K562 (cell line): ENCODE measurements at regions not wholly inside any gene's neighbourhood (a gene's known extent, or its start where the extent isn't known, plus 50 kb on each side); places are given as distances from the start of the nearest gene placed in this dataset.

Experiments used
- ATAC-seq: fragments of 200-7000 bp; cut with Tn5 transposase; 3 replicates; pipeline ENCODE4 v1.9.1; 2020; ENCODE audit warnings: moderate library complexity
- BruUV-seq: library from RNA; stranded (reverse); fragments of 400-500 nt; replicated peaks from 2 replicates; lab custom pipeline; 2021; lab: Mats Ljungman, UMichigan
- CTCF ChIA-PET: fragments of 300-600 bp; formaldehyde crosslinking; extraction: SDS; loops from one replicate; lab custom pipeline; 2021; ENCODE audit warnings: low intra/inter-chr PET ratio; lab: Yijun Ruan, JAX
- POLR2A ChIA-PET: fragments of 300-600, 350-650 bp; sonication (Branson Sonifier 250); formaldehyde crosslinking; extraction: SDS; loops from one replicate; lab custom pipeline; 2021; ENCODE audit warnings: antibody characterized with exemption, inconsistent platforms; lab: Yijun Ruan, JAX
- DNase-seq, 4 experiments: peaks; one replicate each; pipeline versions ENCODE4 v3.0.0 to v3.0.0-alpha.2; 2011 to 2018; ENCODE audit warnings: low spot score in 3 of 4, mixed read lengths in 3 of 4; ENCODE audit errors: extremely low read depth in 1 of 4
- FAIRE-seq: peaks from 2 replicates; lab custom pipeline; 2011; peaks lifted over from hg19 to GRCh38; lab: Jason Lieb, UNC
- H2AFZ ChIP-seq: 2 replicates; pipeline ENCODE4 v1.6.0; 2011; ENCODE audit warnings: low read depth, low read length, control low read depth, inconsistent platforms
- H3K27ac ChIP-seq: fragments of 200-600 bp; 3 replicates; pipeline ENCODE4 v1.8.0; 2011; ENCODE audit warnings: low read depth, mild to moderate bottlenecking, control low read depth, inconsistent platforms, low read length, moderate library complexity, mixed read lengths; ENCODE audit errors: extremely low read depth
- H3K27me3 ChIP-seq, 2 experiments: fragments of 300-600 bp in 1 of 2; 2 replicates in 1 of 2; 3 replicates in 1 of 2; pipeline versions ENCODE4 v1.6.0 to v1.8.0; 2011; ENCODE audit warnings: inconsistent platforms in 2 of 2, low read length in 2 of 2, mild to moderate bottlenecking in 1 of 2, mixed read lengths in 1 of 2, moderate library complexity in 1 of 2; ENCODE audit not compliant: control insufficient read depth in 2 of 2, insufficient read depth in 2 of 2
- H3K36me3 ChIP-seq: fragments of 300-600 bp; 3 replicates; pipeline ENCODE4 v1.8.0; 2011; ENCODE audit warnings: mild to moderate bottlenecking, low read length, inconsistent platforms; ENCODE audit not compliant: control insufficient read depth, insufficient read depth
- H3K4me1 ChIP-seq, 2 experiments: fragments of 200-600 bp in 1 of 2; replicated peaks in 1 of 2; 2 replicates in 1 of 2; 3 replicates in 1 of 2; pipeline versions ENCODE4 v1.5.1 to v1.8.0; 2011; ENCODE audit warnings: inconsistent platforms in 2 of 2, low read length in 2 of 2, mild to moderate bottlenecking in 1 of 2, mixed read lengths in 1 of 2, moderate library complexity in 1 of 2; ENCODE audit not compliant: control insufficient read depth in 2 of 2, insufficient read depth in 2 of 2
- H3K4me2 ChIP-seq: 2 replicates; pipeline ENCODE4 v1.6.1; 2011; ENCODE audit warnings: low read length, control low read depth, inconsistent platforms, mixed read lengths; ENCODE audit not compliant: insufficient read depth
- H3K4me3 ChIP-seq: fragments of 200-600 bp; sonication (generic), shearing (Covaris generic); 2 replicates; pipeline ENCODE4 v1.5.1; 2016; ENCODE audit warnings: control low read depth, inconsistent platforms
- H3K79me2 ChIP-seq: fragments of 200-600 bp; 3 replicates; pipeline ENCODE4 v1.8.0; 2011; ENCODE audit warnings: low read length, inconsistent platforms; ENCODE audit not compliant: control insufficient read depth, insufficient read depth
- H3K9ac ChIP-seq, 2 experiments: 2 replicates each; pipeline versions ENCODE4 v1.6.0 to v1.6.1; 2011; ENCODE audit warnings: low read depth in 2 of 2, low read length in 2 of 2, control low read depth in 1 of 2, inconsistent platforms in 1 of 2, mild to moderate bottlenecking in 1 of 2, mixed read lengths in 1 of 2; ENCODE audit not compliant: insufficient read depth in 1 of 2
- H3K9me1 ChIP-seq: one replicate; pipeline ENCODE4 v1.6.0; 2011; ENCODE audit warnings: inconsistent platforms, mild to moderate bottlenecking, low read length, moderate library complexity; ENCODE audit not compliant: control insufficient read depth, insufficient read depth
- H3K9me3 ChIP-seq: replicated peaks from 2 replicates; pipeline ENCODE4 v1.5.1; 2011; ENCODE audit warnings: low read depth, low read length, inconsistent platforms; ENCODE audit not compliant: control insufficient read depth, insufficient read depth
- H4K20me1 ChIP-seq: replicated peaks from 2 replicates; pipeline ENCODE4 v1.6.1; 2011; ENCODE audit warnings: low read length, inconsistent platforms, mixed read lengths; ENCODE audit not compliant: control insufficient read depth, insufficient read depth
- CC2D1A ChIP-seq: fragments of 450-650 bp; IDR thresholded peaks from 2 replicates; pipeline ENCODE4 v1.6.1; 2017; ENCODE audit warnings: mild to moderate bottlenecking
- CEBPB ChIP-seq: fragments of 450-650 bp; IDR thresholded peaks from 2 replicates; pipeline ENCODE4 v1.6.1; 2016; ENCODE audit warnings: missing genetic modification characterization, missing compliant biosample characterization
- CTBP1 ChIP-seq: fragments of 450-650 bp; IDR thresholded peaks from 2 replicates; pipeline ENCODE4 v1.6.1; 2016; ENCODE audit warnings: borderline replicate concordance
- CTCFL ChIP-seq: IDR thresholded peaks from 2 replicates; pipeline ENCODE4 v1.6.1; 2011; ENCODE audit warnings: borderline replicate concordance, low read depth, mild to moderate bottlenecking, moderate library complexity, low read length; ENCODE audit not compliant: insufficient read depth, poor library complexity, severe bottlenecking
- EGR1 ChIP-seq: fragments of 450-650 bp; conservative IDR thresholded peaks from 2 replicates; pipeline ENCODE4 v1.6.1; 2017; ENCODE audit warnings: mild to moderate bottlenecking
- ELF1 ChIP-seq: fragments of 200-800 bp; sonication (Bioruptor generic); IDR thresholded peaks from 2 replicates; pipeline ENCODE4 v1.6.1; 2016; ENCODE audit warnings: missing genetic modification characterization, missing compliant biosample characterization
- EP300 ChIP-seq: IDR thresholded peaks from 2 replicates; pipeline ENCODE4 v1.6.1; 2012; ENCODE audit warnings: low read length, improper control_type of control experiment
- MBD2 ChIP-seq: sonication (generic); IDR thresholded peaks from 2 replicates; pipeline ENCODE4 v1.6.1; 2016; ENCODE audit warnings: low read depth, borderline replicate concordance
- POLR2B ChIP-seq: fragments of 450-650 bp; IDR thresholded peaks from 2 replicates; pipeline ENCODE4 v1.6.1; 2018; ENCODE audit warnings: low read depth; ENCODE audit not compliant: partially characterized antibody
- POLR2G ChIP-seq: fragments of 200-400 bp; formaldehyde crosslinking; IDR thresholded peaks from 2 replicates; pipeline ENCODE4 v1.6.1; 2017; ENCODE audit warnings: low read depth, mild to moderate bottlenecking, antibody characterized with exemption, low read length, moderate library complexity
- SUPT5H ChIP-seq: fragments of 450-650 bp; IDR thresholded peaks from 2 replicates; pipeline ENCODE4 v1.6.1; 2016
- TAL1 ChIP-seq: fragments of 450-650 bp; IDR thresholded peaks from 2 replicates; pipeline ENCODE4 v1.6.1; 2016; ENCODE audit warnings: mild to moderate bottlenecking
- UBTF ChIP-seq, 2 experiments: IDR thresholded peaks; 2 replicates each; pipeline ENCODE4 v1.6.1; 2012; ENCODE audit warnings: improper control_type of control experiment in 2 of 2, low read depth in 2 of 2, low read length in 2 of 2, borderline replicate concordance in 1 of 2
- ZNF79 ChIP-seq: fragments of 250-450 bp; sonication (Bioruptor Pico); IDR thresholded peaks from 2 replicates; pipeline ENCODE4 v1.4.0; 2020; ENCODE audit warnings: low read depth, mild to moderate bottlenecking, moderate library complexity
- WGBS: fragments of 100-300 bp; shearing (Covaris generic); methylation state at CpG from one replicate; pipeline ENCODE4 v1.1.6; 2016; ENCODE audit warnings: low coverage, mixed read lengths; ENCODE audit not compliant: insufficient coverage; ENCODE audit errors: missing lambda C conversion rate; 5-methylcytosine and 5-hydroxymethylcytosine counted together
- in situ Hi-C: fragments of 300-500 bp; cut with MboI; formaldehyde crosslinking; loops from 4 replicates; pipeline ENCODE4 v1.15.0; 2018; ENCODE audit warnings: inconsistent platforms, mixed read lengths
- intact Hi-C: fragments of 100-400 bp; cut with micrococcal nuclease; formaldehyde crosslinking; loops from 2 replicates; pipeline ENCODE4 v1.14.2; 2022
- TF ChIP-seq, protein P1 (sequence below): fragments of 150-350 bp; IDR thresholded peaks from 2 replicates; pipeline ENCODE4 v1.6.1; 2014; ENCODE audit warnings: low read depth, mild to moderate bottlenecking, low read length, borderline replicate concordance

GRCh38 chrX:109783701-109784079 lies 50.6 kb upstream of the ACSL4 start:
- ATAC-seq (no peak), FAIRE-seq (no peak), DNase-seq (no peak)
- Histone ChIP-seq H3K36me3 (no peaks in the 10 kb centered on the region), H3K27ac (no peak overlapping the region), H4K20me1 (no peaks in the 10 kb centered on the region), H3K4me3 (no peak overlapping the region), H3K9ac (no peak overlapping the region), H3K79me2 (no peaks in the 10 kb centered on the region), H3K9me3 (no peaks in the 10 kb centered on the region), H2AFZ (peak overlapping the region; percentile 39), H3K4me1 (no peaks in the 10 kb centered on the region; a peak in 1 of 5 replicates), H3K27me3 (no peaks in the 10 kb centered on the region), H3K9me1 (no peaks in the 10 kb centered on the region), H3K4me2 (no peak overlapping the region)
- WGBS = 44% methylated on average over 5 of the region's 5 CpGs
- intact Hi-C loops = loop anchor here (5.0 kb wide), 1 partner anchor 59 kb away; no protein-coding TSS in a partner anchor
- ChIA-PET CTCF (no interaction called here), POLR2A (interaction anchor here (1.5 kb wide), 1 partner anchor 9 kb away, joined by 3 read pairs; no protein-coding TSS in a partner anchor)
- no TSS peak for BruUV-seq
- in situ Hi-C loops = no loop called here
- TF ChIP-seq, protein P1, sequence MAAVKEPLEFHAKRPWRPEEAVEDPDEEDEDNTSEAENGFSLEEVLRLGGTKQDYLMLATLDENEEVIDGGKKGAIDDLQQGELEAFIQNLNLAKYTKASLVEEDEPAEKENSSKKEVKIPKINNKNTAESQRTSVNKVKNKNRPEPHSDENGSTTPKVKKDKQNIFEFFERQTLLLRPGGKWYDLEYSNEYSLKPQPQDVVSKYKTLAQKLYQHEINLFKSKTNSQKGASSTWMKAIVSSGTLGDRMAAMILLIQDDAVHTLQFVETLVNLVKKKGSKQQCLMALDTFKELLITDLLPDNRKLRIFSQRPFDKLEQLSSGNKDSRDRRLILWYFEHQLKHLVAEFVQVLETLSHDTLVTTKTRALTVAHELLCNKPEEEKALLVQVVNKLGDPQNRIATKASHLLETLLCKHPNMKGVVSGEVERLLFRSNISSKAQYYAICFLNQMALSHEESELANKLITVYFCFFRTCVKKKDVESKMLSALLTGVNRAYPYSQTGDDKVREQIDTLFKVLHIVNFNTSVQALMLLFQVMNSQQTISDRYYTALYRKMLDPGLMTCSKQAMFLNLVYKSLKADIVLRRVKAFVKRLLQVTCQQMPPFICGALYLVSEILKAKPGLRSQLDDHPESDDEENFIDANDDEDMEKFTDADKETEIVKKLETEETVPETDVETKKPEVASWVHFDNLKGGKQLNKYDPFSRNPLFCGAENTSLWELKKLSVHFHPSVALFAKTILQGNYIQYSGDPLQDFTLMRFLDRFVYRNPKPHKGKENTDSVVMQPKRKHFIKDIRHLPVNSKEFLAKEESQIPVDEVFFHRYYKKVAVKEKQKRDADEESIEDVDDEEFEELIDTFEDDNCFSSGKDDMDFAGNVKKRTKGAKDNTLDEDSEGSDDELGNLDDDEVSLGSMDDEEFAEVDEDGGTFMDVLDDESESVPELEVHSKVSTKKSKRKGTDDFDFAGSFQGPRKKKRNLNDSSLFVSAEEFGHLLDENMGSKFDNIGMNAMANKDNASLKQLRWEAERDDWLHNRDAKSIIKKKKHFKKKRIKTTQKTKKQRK = no peak
- TF ChIP-seq MBD2 (no peak), ZNF79 (CRISPR knock-in tag) (no peak), TAL1 (no peak), UBTF (IDR thresholded peaks at IDR 0.05; ENCODE audit: borderline replicate concordance in 1 of 2, low read depth in 2 of 2, low read length in 2 of 2) (no peak), EP300 (no peak), CTBP1 (no peak), POLR2G (no peak), CC2D1A (no peak), EGR1 (no peak), CEBPB (tag) (no peak), CTCFL (no peak), SUPT5H (no peak), POLR2B (no peak), ELF1 (tag) (no peak)
